ENCODE measurements at regions not wholly inside any gene's neighbourhood (a gene's known extent, or its start where the extent isn't known, plus 50 kb on each side); places are given as distances from the start of the nearest gene placed in this dataset.
A peak's percentile ranks its signal among the peaks of the same experiment; 100 is the strongest.

GRCh38 chr11:28582506-28582905 is 474.3 kb downstream of the METTL15 start:
- DNase-seq (ENCODE audit: insufficient read length) (no peak), FAIRE-seq (no peak)
- TF ChIP-seq POLR2AphosphoS5 (IDR thresholded peaks at IDR 0.05; ENCODE audit: low read depth, low read length) (no peak), POLR2A (IDR thresholded peaks at IDR 0.05; ENCODE audit: low read depth, low read length) (no peak), TAF1 (IDR thresholded peaks at IDR 0.05; ENCODE audit: borderline replicate concordance, low read depth, low read length) (no peak)

- no peak for FAIRE-seq
- no peak for DNase-seq (ENCODE audit: insufficient read length)
- no peak for TF ChIP-seq POLR2A (IDR thresholded peaks at IDR 0.05; ENCODE audit: low read depth, low read length)
- no peak for TF ChIP-seq POLR2AphosphoS5 (IDR thresholded peaks at IDR 0.05; ENCODE audit: low read depth, low read length)
- no peak for TF ChIP-seq TAF1 (IDR thresholded peaks at IDR 0.05; ENCODE audit: borderline replicate concordance, low read depth, low read length)
Observed at GRCh38 chr11:28581286-28582242, 473.4 kb downstream of the METTL15 start.

GRCh38 chr11:28571371-28571770 is 463.2 kb downstream of the METTL15 start:
- TF ChIP-seq POLR2AphosphoS5 (IDR thresholded peaks at IDR 0.05; ENCODE audit: low read depth, low read length): no peak
- TF ChIP-seq TAF1 (IDR thresholded peaks at IDR 0.05; ENCODE audit: borderline replicate concordance, low read depth, low read length): no peak
- TF ChIP-seq POLR2A (IDR thresholded peaks at IDR 0.05; ENCODE audit: low read depth, low read length): no peak

GRCh38 chr11:28569106-28569505 is 460.9 kb downstream of the METTL15 start:
- TF ChIP-seq TAF1 (IDR thresholded peaks at IDR 0.05; ENCODE audit: borderline replicate concordance, low read depth, low read length): no peak
- no peak for TF ChIP-seq POLR2A (IDR thresholded peaks at IDR 0.05; ENCODE audit: low read depth, low read length)
- TF ChIP-seq POLR2AphosphoS5 (IDR thresholded peaks at IDR 0.05; ENCODE audit: low read depth, low read length): no peak
- no peak for FAIRE-seq

More at GRCh38 chr11:28571371-28571770, 463.2 kb downstream of the METTL15 start:
- DNase-seq (ENCODE audit: insufficient read length) (no peak), FAIRE-seq (no peak)

GRCh38 chr11:28566339-28567089 is 458.3 kb downstream of the METTL15 start:
- FAIRE-seq: no peak
- DNase-seq (ENCODE audit: insufficient read length): no peak
- TF ChIP-seq POLR2AphosphoS5 (IDR thresholded peaks at IDR 0.05; ENCODE audit: low read depth, low read length): no peak
- no peak for TF ChIP-seq TAF1 (IDR thresholded peaks at IDR 0.05; ENCODE audit: borderline replicate concordance, low read depth, low read length)
- no peak for TF ChIP-seq POLR2A (IDR thresholded peaks at IDR 0.05; ENCODE audit: low read depth, low read length)

More at GRCh38 chr11:28569106-28569505, 460.9 kb downstream of the METTL15 start:
- DNase-seq (ENCODE audit: insufficient read length): no peak

- no peak for DNase-seq (ENCODE audit: insufficient read length)
- no peak for FAIRE-seq
- TF ChIP-seq POLR2A (IDR thresholded peaks at IDR 0.05; ENCODE audit: low read depth, low read length) (no peak), TAF1 (IDR thresholded peaks at IDR 0.05; ENCODE audit: borderline replicate concordance, low read depth, low read length) (no peak), POLR2AphosphoS5 (IDR thresholded peaks at IDR 0.05; ENCODE audit: low read depth, low read length) (no peak)
Observed at GRCh38 chr11:28559492-28559891, 451.3 kb downstream of the METTL15 start.

- DNase-seq (ENCODE audit: insufficient read length) (no peak), FAIRE-seq (no peak)
- no peak for TF ChIP-seq POLR2AphosphoS5 (IDR thresholded peaks at IDR 0.05; ENCODE audit: low read depth, low read length)
- no peak for TF ChIP-seq TAF1 (IDR thresholded peaks at IDR 0.05; ENCODE audit: borderline replicate concordance, low read depth, low read length)
- TF ChIP-seq POLR2A (IDR thresholded peaks at IDR 0.05; ENCODE audit: low read depth, low read length): no peak
Observed at GRCh38 chr11:28547321-28547741, 439.1 kb downstream of the METTL15 start.

- TF ChIP-seq POLR2A (IDR thresholded peaks at IDR 0.05; ENCODE audit: low read depth, low read length): no peak
- no peak for TF ChIP-seq POLR2AphosphoS5 (IDR thresholded peaks at IDR 0.05; ENCODE audit: low read depth, low read length)
- TF ChIP-seq TAF1 (IDR thresholded peaks at IDR 0.05; ENCODE audit: borderline replicate concordance, low read depth, low read length): no peak
- FAIRE-seq: no peak
- DNase-seq (ENCODE audit: insufficient read length): no peak
Observed at GRCh38 chr11:28545536-28545935, 437.3 kb downstream of the METTL15 start.

- no peak for TF ChIP-seq TAF1 (IDR thresholded peaks at IDR 0.05; ENCODE audit: borderline replicate concordance, low read depth, low read length)
- TF ChIP-seq POLR2A (IDR thresholded peaks at IDR 0.05; ENCODE audit: low read depth, low read length): no peak
- no peak for TF ChIP-seq POLR2AphosphoS5 (IDR thresholded peaks at IDR 0.05; ENCODE audit: low read depth, low read length)
- no peak for DNase-seq (ENCODE audit: insufficient read length)
Observed at GRCh38 chr11:28542561-28542960, 434.4 kb downstream of the METTL15 start.

GRCh38 chr11:28539239-28540030 is 431.2 kb downstream of the METTL15 start:
- DNase-seq (ENCODE audit: insufficient read length): no peak
- FAIRE-seq: peak; percentile 9
- TF ChIP-seq TAF1 (IDR thresholded peaks at IDR 0.05; ENCODE audit: borderline replicate concordance, low read depth, low read length): no peak
- TF ChIP-seq POLR2A (IDR thresholded peaks at IDR 0.05; ENCODE audit: low read depth, low read length): no peak
- no peak for TF ChIP-seq POLR2AphosphoS5 (IDR thresholded peaks at IDR 0.05; ENCODE audit: low read depth, low read length)

More at GRCh38 chr11:28542561-28542960, 434.4 kb downstream of the METTL15 start:
- FAIRE-seq: no peak

- no peak for TF ChIP-seq TAF1 (IDR thresholded peaks at IDR 0.05; ENCODE audit: borderline replicate concordance, low read depth, low read length)
- no peak for TF ChIP-seq POLR2A (IDR thresholded peaks at IDR 0.05; ENCODE audit: low read depth, low read length)
- TF ChIP-seq POLR2AphosphoS5 (IDR thresholded peaks at IDR 0.05; ENCODE audit: low read depth, low read length): no peak
- DNase-seq (ENCODE audit: insufficient read length) (no peak), FAIRE-seq (no peak)
Observed at GRCh38 chr11:28537822-28538221, 429.6 kb downstream of the METTL15 start.
